A549 (cell line): ENCODE measurements at regions not wholly inside any gene's neighbourhood (a gene's known extent, or its start where the extent isn't known, plus 50 kb on each side); places are given as distances from the start of the nearest gene placed in this dataset.

Experiments used
- BHLHE40 ChIP-seq: IDR thresholded peaks from 2 replicates; pipeline ENCODE4 v1.6.1; 2012; ENCODE audit warnings: low read depth, low read length, inconsistent platforms
- CTCF ChIP-seq: fragments of >200 bp; sonication (Bioruptor Twin); formaldehyde crosslinking; IDR thresholded peaks from 3 replicates; pipeline ENCODE4 v1.5.1; 2016

DNA sequence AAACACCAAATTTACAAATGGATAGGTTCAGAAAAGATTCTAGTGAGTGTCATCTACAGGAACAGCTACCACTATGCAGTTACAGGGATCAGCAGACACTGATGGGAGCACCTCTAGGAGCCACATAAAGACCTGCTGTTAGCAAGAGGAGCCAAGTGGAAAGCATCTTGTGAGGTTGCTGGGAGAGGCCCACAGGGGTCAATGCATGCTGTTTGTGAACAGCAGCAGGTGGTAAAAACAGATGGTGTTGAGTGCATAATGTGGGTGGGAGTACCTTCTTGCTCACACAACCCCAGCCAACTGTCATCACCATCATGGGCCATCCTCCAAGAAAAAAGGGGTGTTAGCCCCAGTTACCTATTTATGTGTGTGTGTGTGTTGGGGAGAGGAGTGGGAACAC, 215.2 kb upstream of the SSTR1 start:
- TF ChIP-seq BHLHE40 (no peak), CTCF (no peak)
